H1 (cell line): ENCODE measurements at regions not wholly inside any gene's neighbourhood (a gene's known extent, or its start where the extent isn't known, plus 50 kb on each side); places are given as distances from the start of the nearest gene placed in this dataset.

Experiments used
- HDAC6 ChIP-seq: IDR thresholded peaks from one replicate; pipeline ENCODE4 v1.7.1; 2012; ENCODE audit warnings: low read depth, mild to moderate bottlenecking, inconsistent platforms, low read length, moderate library complexity
- POU5F1 ChIP-seq: IDR thresholded peaks from 2 replicates; pipeline ENCODE4 v1.6.1; 2011; ENCODE audit warnings: low read depth, mild to moderate bottlenecking, low read length, moderate library complexity
- TEAD4 ChIP-seq: IDR thresholded peaks from 2 replicates; pipeline ENCODE4 v1.6.1; 2012; ENCODE audit warnings: low read depth, low read length, inconsistent platforms, mixed read lengths
- TF ChIP-seq, protein P1 (sequence below): IDR thresholded peaks from 2 replicates; pipeline ENCODE4 v1.6.1; 2012; ENCODE audit warnings: inconsistent platforms

DNA sequence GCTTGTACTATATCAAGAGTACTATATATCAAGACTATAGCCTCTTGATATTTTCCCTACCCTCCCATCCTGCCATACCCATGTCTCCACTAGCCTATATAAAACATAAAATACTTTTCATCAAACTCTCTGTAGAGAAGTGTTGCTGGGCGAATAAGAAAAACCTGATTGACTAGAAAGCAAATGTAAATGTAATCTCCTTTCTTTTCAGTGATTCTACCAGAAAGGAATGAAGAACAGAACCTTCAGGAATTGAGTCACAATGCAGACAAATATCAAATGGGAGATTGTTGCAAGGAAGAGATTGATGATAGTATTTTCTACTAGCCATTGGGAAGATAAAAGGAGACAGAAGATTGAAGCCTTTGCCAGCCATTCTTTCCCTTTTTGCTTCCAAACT lies 89.2 kb downstream of the KCNRG start (continued):
- TF ChIP-seq TEAD4 (no peak), POU5F1 (no peak), HDAC6 (no peak)
- TF ChIP-seq, protein P1, sequence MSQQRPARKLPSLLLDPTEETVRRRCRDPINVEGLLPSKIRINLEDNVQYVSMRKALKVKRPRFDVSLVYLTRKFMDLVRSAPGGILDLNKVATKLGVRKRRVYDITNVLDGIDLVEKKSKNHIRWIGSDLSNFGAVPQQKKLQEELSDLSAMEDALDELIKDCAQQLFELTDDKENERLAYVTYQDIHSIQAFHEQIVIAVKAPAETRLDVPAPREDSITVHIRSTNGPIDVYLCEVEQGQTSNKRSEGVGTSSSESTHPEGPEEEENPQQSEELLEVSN: no peak
- TF ChIP-seq, all 59 proteins: peak for 0
